Stimulated activated CD8-positive, alpha-beta memory T cell treated with anti-CD3 and anti-CD28 coated beads, Interleukin-2, amount 100 ng/mL, for 48 hours (primary cell): ENCODE measurements at regions not wholly inside any gene's neighbourhood (a gene's known extent, or its start where the extent isn't known, plus 50 kb on each side); places are given as distances from the start of the nearest gene placed in this dataset.
"Not testable (repeated sequence)": the region's sequence is repeated elsewhere in the genome, so short reads cannot be mapped to it uniquely, and the experiment has no call there.

Experiments used
- DNase-seq, 2 donors: peaks; one replicate each; pipeline ENCODE4 v3.0.0-alpha.2; 2020; ENCODE audit warnings: low read depth in 2 of 2

GRCh38 chr2:187989925-187990623 is 301.6 kb upstream of the GULP1 start:
- no peak for DNase-seq

- no peak for DNase-seq
Measured at GRCh38 chr2:187991389-187991788, 300.3 kb upstream of the GULP1 start.

GRCh38 chr2:187994464-187995331 is 297.0 kb upstream of the GULP1 start:
- no peak for DNase-seq

GRCh38 chr2:187995556-187995955 is 296.1 kb upstream of the GULP1 start:
- DNase-seq = no peak

- no peak for DNase-seq
Measured at GRCh38 chr2:187996630-187997029, 295.0 kb upstream of the GULP1 start.

DNA sequence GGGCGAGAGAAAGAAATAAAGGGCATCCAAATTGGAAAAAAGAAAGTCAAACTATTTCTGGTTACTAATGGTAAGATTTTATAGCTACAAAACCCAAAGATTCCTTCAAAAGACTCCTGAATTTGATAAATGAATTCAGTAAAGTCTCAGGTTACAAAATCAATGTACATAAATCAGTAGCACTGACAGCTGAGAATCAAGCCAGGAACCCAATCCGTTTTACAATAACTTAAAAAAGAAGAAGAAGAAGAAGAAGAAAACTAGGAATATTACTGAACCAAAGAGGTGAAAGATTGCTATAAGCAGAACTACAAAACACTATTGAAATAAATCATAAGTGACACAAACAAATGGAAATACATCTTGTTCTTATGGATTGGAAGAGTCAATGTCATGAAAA is 291.5 kb upstream of the GULP1 start:
- DNase-seq = no peak

DNA sequence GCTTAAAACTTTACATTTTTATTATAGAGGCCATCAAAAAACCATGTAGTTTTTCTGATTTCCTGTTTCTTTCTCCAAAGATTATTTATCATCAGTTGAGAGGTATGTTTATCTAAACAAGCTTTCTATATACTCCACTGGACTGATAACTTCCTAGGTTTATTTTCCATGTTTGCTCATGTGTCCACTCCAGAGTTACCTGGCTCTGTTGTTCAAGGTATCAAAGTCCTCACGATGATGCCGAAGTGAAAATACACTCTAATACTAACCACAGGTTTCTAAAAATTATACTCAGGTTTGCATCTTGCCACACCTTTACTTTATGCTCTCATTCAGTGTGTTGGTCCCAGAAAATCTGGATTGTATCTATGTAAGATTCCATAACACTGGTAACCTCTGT is 287.9 kb upstream of the GULP1 start:
- DNase-seq = no peak

- DNase-seq = no peak
Measured at GRCh38 chr2:188013767-188014166, 277.9 kb upstream of the GULP1 start.

DNA sequence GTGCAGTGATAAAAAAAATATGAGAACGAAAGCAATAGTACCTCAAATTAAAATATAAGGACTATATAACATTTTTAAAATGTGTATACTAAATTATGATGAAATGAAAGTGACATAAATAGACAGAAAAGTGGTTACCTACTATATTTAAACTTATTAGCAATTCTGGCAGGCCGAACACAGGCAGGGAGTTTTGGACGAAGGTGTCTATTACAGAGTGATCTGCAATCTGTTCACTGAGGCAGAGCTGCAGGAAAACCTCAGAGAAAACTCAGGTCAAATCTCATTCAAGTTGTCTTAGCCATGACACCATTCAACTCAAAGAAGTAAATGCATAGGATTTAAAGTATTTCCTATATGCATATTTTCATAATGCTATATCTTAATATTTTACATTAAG is 274.8 kb upstream of the GULP1 start:
- DNase-seq = no peak

GRCh38 chr2:188022389-188022788 is 269.3 kb upstream of the GULP1 start:
- DNase-seq = no peak

- DNase-seq = no peak
Measured at GRCh38 chr2:188023035-188023434, 268.6 kb upstream of the GULP1 start.

DNA sequence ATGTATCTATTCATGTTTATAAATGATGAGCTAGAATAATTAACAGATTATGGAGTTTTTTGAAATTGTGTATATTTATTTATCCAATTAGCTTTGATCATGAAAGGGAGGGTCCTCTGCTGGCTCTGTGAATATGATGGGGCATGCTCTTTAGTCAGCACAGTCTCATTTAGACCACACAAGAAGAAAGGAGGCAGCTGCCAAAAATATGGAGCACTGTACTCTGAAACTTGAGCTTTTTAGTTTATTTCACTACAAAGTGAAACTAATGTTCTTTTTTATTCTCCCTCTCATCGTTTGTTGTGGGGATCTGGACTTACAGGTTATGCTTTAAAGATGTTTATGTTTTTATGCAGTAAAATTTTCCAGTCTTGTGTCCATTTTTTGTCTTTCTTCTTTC is 266.9 kb upstream of the GULP1 start:
- no peak for DNase-seq

GRCh38 chr2:188028739-188029138 is 262.9 kb upstream of the GULP1 start:
- no peak for DNase-seq

DNA sequence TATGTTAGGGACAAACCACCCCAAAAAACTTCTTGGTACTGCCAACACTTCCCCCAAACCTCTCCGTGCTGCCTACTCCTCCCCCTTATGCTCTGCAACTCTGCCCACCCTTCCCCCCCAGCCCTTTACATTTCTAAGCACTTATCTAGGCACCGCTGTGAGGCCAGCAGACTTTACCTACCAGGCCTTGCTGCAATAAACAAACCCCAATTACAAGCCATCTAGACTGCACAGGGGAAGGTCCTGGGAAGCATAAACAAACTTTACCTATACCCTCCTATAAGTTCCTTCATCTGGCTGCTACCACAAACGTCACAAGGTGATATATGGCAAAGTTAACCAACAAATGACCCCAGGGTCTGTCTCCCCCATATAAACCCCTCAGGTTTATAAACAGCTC is 259.4 kb upstream of the GULP1 start:
- DNase-seq = no peak

- DNase-seq = no peak
Measured at GRCh38 chr2:188032786-188033185, 258.9 kb upstream of the GULP1 start.

DNA sequence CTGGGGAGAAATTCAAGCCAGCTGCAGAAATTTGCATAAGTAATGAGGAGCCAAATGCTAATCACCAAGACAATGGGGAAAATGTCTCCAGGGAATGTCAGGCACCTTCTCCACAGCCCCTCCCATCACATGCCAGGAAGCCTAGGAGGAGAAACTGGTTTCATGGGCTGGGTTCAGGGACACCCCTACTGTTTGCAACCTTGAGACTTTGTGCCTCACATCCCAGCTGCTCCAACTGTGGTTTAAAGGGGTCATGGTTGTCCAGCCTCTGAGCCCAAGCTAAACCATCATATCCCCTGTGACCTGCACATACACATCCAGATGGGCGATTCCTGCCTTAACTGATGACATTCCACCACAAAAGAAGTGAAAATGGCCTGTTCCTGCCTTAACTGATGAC is 258.4 kb upstream of the GULP1 start:
- not testable (repeated sequence) for DNase-seq

DNA sequence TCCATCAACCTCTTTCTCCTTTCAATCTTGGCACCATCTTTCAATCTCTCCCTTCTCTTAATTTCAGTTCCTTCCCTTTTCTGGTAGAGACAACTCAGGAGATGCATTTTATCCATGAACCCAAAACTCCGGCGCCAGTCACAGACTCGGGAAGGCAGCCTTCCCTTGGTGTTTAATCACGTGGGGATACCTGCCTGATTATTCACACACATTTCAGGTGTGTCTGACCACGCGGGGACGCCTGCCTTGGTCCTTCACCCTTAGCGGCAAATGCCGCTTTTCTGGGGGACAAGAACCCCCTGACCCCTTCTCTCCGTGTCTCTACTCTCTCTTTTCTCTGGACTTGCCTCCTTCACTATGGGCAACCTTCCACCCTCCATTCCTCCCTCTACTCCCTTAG is 257.6 kb upstream of the GULP1 start:
- DNase-seq = not testable (repeated sequence)

GRCh38 chr2:188035377-188035776 is 256.3 kb upstream of the GULP1 start:
- DNase-seq = not testable (repeated sequence)

DNA sequence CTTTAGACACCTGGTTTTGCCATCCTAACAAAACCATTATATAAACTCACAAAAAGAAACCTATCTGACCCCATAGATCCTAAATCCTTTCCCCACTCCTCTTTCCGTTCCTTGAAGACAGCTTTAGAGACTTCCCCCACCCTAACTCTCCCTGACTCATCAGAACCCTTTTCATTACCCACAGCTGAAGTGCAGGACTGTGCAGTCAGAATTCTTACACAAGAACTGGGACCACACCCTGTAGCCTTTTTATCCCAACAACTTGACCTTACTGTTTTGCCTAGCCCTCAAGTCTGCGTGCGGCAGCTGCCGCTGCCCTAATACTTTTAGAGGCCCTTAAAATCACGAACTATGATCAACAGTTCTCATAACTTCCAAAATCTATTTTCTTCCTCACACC is 254.9 kb upstream of the GULP1 start:
- DNase-seq = not testable (repeated sequence)

DNA sequence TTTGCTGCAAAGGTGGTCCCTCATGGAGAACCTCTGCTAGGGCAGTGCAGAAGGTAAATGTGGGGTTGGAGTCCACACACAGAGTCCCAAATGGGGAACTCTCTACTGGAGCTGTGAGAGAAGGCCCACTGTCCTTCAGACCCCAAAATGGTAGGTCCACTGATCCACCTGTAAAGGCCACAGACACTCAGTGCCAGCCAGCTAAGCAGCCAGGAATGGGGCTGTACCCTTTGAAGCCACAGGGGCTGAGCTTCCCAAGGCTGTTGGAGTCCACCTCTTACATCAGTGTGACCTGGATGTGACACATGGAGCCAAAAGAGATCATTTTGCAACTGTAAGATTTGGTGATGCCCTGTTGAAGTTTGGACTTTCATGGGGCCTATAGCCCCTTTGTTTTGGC is 252.4 kb upstream of the GULP1 start:
- DNase-seq = no peak

GRCh38 chr2:188042412-188042811 is 249.3 kb upstream of the GULP1 start:
- DNase-seq = no peak

GRCh38 chr2:188045016-188045415 is 246.7 kb upstream of the GULP1 start:
- DNase-seq = no peak

DNA sequence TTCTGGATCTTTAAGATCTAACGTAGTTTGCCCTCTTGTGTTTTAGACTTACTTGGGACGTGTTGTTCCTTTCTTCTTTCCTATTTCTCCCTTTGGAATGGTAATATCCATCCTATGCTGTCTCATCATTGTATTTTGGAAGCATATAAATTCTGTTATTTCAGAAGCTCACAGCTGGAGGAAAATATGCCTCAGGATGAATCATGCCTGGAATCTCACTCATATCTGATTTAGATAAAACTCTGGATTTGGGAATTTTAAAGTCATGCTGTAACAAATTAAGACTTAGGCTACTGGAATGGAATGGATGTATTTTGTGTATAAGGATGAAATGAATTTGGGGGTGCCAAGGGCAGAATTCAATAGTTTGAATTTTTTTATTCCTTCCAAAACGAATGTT is 245.2 kb upstream of the GULP1 start:
- DNase-seq = no peak
